ENCODE measurements at regions not wholly inside any gene's neighbourhood (a gene's known extent, or its start where the extent isn't known, plus 50 kb on each side); places are given as distances from the start of the nearest gene placed in this dataset.

GRCh38 chr2:198640463-198640862 is 817.3 kb downstream of the SATB2 start:
- TF ChIP-seq, protein P1, sequence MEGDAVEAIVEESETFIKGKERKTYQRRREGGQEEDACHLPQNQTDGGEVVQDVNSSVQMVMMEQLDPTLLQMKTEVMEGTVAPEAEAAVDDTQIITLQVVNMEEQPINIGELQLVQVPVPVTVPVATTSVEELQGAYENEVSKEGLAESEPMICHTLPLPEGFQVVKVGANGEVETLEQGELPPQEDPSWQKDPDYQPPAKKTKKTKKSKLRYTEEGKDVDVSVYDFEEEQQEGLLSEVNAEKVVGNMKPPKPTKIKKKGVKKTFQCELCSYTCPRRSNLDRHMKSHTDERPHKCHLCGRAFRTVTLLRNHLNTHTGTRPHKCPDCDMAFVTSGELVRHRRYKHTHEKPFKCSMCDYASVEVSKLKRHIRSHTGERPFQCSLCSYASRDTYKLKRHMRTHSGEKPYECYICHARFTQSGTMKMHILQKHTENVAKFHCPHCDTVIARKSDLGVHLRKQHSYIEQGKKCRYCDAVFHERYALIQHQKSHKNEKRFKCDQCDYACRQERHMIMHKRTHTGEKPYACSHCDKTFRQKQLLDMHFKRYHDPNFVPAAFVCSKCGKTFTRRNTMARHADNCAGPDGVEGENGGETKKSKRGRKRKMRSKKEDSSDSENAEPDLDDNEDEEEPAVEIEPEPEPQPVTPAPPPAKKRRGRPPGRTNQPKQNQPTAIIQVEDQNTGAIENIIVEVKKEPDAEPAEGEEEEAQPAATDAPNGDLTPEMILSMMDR (IDR thresholded peaks at IDR 0.05): no peak
- TF ChIP-seq POLR2A (IDR thresholded peaks at IDR 0.05) (no peak), POLR2AphosphoS5 (IDR thresholded peaks at IDR 0.05) (no peak), EP300 (IDR thresholded peaks at IDR 0.05) (no peak)

All from stomach (tissue), 4 donors.